H1 (cell line): ENCODE measurements at regions not wholly inside any gene's neighbourhood (a gene's known extent, or its start where the extent isn't known, plus 50 kb on each side); places are given as distances from the start of the nearest gene placed in this dataset.
"Not testable (repeated sequence)": the region's sequence is repeated elsewhere in the genome, so short reads cannot be mapped to it uniquely, and the experiment has no call there.

Experiments used
- EZH2 ChIP-seq: fragments of 200-600 bp; sonication (generic); IDR thresholded peaks from 2 replicates; pipeline ENCODE4 v1.7.1; 2012; ENCODE audit warnings: low read depth, mild to moderate bottlenecking, moderate library complexity, low read length, inconsistent platforms; ENCODE audit not compliant: severe bottlenecking
- GABPA ChIP-seq: IDR thresholded peaks from 2 replicates; pipeline ENCODE4 v1.6.1; 2011; ENCODE audit warnings: mild to moderate bottlenecking, low read length, moderate library complexity, borderline replicate concordance; ENCODE audit not compliant: insufficient read depth
- SAP30 ChIP-seq: fragments of 300-600 bp; sonication (generic); IDR thresholded peaks from 2 replicates; pipeline ENCODE4 v1.7.1; 2012; ENCODE audit warnings: low read length, moderate library complexity, mild to moderate bottlenecking, inconsistent platforms; ENCODE audit not compliant: insufficient read depth, insufficient replicate concordance
- SP1 ChIP-seq: IDR thresholded peaks from 2 replicates; pipeline ENCODE4 v1.6.1; 2011; ENCODE audit warnings: low read depth, low read length
- SP4 ChIP-seq: IDR thresholded peaks from 2 replicates; pipeline ENCODE4 v1.6.1; 2012; ENCODE audit warnings: low read length, inconsistent platforms
- TEAD4 ChIP-seq: IDR thresholded peaks from 2 replicates; pipeline ENCODE4 v1.6.1; 2012; ENCODE audit warnings: low read depth, low read length, inconsistent platforms, mixed read lengths
- USF2 ChIP-seq: IDR thresholded peaks from 2 replicates; pipeline ENCODE4 v1.6.1; 2011; ENCODE audit warnings: low read length, improper control_type of control experiment

GRCh38 chr9:63787454-63787853 lies 1497.6 kb downstream of the FOXD4L5 start:
- TF ChIP-seq SAP30, TEAD4, SP1, EZH2, GABPA, USF2, SP4: not testable (repeated sequence)
